Cardiac muscle cell (in vitro differentiated cells and primary cell): ENCODE measurements at regions not wholly inside any gene's neighbourhood (a gene's known extent, or its start where the extent isn't known, plus 50 kb on each side); places are given as distances from the start of the nearest gene placed in this dataset.
"Not testable (repeated sequence)": the region's sequence is repeated elsewhere in the genome, so short reads cannot be mapped to it uniquely, and the experiment has no call there.

ENCODE experiments used
- DNase-seq, 2 donors: peaks; one replicate each; pipeline versions ENCODE4 v3.0.0 to v3.0.0-alpha.2; 2010 to 2017; ENCODE audit warnings: low read depth in 1 of 2, low spot score in 1 of 2
- H3K27ac ChIP-seq: fragments of 200-600 bp; sonication (generic); 2 replicates; pipeline ENCODE4 v1.5.1; 2016
- H3K27me3 ChIP-seq: fragments of 200-600 bp; sonication (generic); 2 replicates; pipeline ENCODE4 v1.6.0; 2016; ENCODE audit warnings: control low read depth
- H3K36me3 ChIP-seq: fragments of 200-600 bp; sonication (generic); 2 replicates; pipeline ENCODE4 v1.5.1; 2016; ENCODE audit warnings: control low read depth
- H3K4me1 ChIP-seq: fragments of 200-600 bp; sonication (generic); 2 replicates; pipeline ENCODE4 v1.8.1; 2017; ENCODE audit warnings: low read depth, mild to moderate bottlenecking, mixed run types
- H3K4me3 ChIP-seq: fragments of 200-600 bp; sonication (generic); 2 replicates; pipeline ENCODE4 v1.5.1; 2016; ENCODE audit warnings: mild to moderate bottlenecking
- H3K9me3 ChIP-seq: fragments of 200-600 bp; sonication (generic); 2 replicates; pipeline ENCODE4 v1.5.1; 2017; ENCODE audit warnings: low read depth, mild to moderate bottlenecking, control low read depth
- TF ChIP-seq, protein P1 (sequence below): IDR thresholded peaks from 2 replicates; pipeline ENCODE4 v1.5.1; 2012; ENCODE audit warnings: low read depth, mild to moderate bottlenecking, low read length

GRCh38 chr4:64682946-64683345 is 273.7 kb upstream of the TECRL start:
- TF ChIP-seq, protein P1, sequence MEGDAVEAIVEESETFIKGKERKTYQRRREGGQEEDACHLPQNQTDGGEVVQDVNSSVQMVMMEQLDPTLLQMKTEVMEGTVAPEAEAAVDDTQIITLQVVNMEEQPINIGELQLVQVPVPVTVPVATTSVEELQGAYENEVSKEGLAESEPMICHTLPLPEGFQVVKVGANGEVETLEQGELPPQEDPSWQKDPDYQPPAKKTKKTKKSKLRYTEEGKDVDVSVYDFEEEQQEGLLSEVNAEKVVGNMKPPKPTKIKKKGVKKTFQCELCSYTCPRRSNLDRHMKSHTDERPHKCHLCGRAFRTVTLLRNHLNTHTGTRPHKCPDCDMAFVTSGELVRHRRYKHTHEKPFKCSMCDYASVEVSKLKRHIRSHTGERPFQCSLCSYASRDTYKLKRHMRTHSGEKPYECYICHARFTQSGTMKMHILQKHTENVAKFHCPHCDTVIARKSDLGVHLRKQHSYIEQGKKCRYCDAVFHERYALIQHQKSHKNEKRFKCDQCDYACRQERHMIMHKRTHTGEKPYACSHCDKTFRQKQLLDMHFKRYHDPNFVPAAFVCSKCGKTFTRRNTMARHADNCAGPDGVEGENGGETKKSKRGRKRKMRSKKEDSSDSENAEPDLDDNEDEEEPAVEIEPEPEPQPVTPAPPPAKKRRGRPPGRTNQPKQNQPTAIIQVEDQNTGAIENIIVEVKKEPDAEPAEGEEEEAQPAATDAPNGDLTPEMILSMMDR = no peak
- no peak for DNase-seq
- no peak overlapping the region for H3K27ac ChIP-seq
- H3K36me3 ChIP-seq = no peaks in the 10 kb centered on the region
- no peaks in the 10 kb centered on the region for H3K27me3 ChIP-seq
- no peaks in the 10 kb centered on the region for H3K4me1 ChIP-seq
- no peak overlapping the region for H3K4me3 ChIP-seq
- no peaks in the 10 kb centered on the region for H3K9me3 ChIP-seq

DNA sequence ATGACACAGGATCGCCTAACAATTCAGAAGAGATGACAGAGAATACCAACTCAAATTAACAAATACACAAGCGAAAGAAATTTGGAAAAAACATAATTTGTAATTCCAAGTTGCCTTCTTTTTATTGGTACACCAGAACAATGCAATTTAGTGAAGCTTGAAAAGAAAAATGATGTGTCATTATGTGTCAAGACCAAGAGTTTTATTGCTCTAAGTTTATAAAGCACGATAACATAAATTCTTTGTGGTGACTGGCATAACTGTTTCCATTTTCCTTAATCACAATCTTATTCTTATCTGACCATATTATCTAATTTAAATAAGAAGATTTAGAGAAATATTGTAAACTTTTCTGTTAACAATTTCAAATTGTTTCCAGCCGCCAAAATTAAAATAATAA is 273.2 kb upstream of the TECRL start:
- Histone ChIP-seq H3K4me1 (no peaks in the 10 kb centered on the region), H3K36me3 (no peaks in the 10 kb centered on the region), H3K27ac (no peak overlapping the region), H3K4me3 (no peak overlapping the region), H3K9me3 (no peaks in the 10 kb centered on the region), H3K27me3 (no peaks in the 10 kb centered on the region)
- no peak for DNase-seq
- TF ChIP-seq, protein P1 = no peak

- not testable (repeated sequence) for H3K27ac ChIP-seq, H3K4me1 ChIP-seq, H3K9me3 ChIP-seq, H3K4me3 ChIP-seq, H3K27me3 ChIP-seq, DNase-seq, H3K36me3 ChIP-seq
Observed at GRCh38 chr4:64673121-64673520, 263.9 kb upstream of the TECRL start.

GRCh38 chr4:64670647-64671046 is 261.4 kb upstream of the TECRL start:
- H3K27ac ChIP-seq = no peak overlapping the region
- H3K9me3 ChIP-seq = no peaks in the 10 kb centered on the region
- H3K36me3 ChIP-seq = no peaks in the 10 kb centered on the region
- no peaks in the 10 kb centered on the region for H3K4me1 ChIP-seq
- no peak overlapping the region for H3K4me3 ChIP-seq
- TF ChIP-seq, protein P1 = no peak
- no peaks in the 10 kb centered on the region for H3K27me3 ChIP-seq
- no peak for DNase-seq

DNA sequence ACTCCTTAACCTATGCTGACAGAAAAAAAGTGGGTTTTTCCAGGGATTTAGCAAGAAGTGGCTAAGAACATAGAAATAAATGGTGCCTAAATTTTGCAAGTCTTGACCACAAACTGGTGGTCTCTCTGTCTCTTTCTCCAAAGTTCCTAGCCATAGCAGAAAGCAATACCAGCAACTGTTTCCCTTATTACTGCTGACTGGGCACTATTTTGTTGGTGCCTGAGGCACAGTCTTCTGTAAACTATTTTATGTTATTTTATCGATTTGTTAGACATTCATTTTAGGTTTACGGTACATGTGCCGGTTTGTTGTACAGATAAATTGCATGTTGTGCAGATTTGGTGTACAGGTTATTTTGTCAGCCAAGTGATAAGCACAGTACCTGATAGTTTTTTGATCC is 234.6 kb upstream of the TECRL start:
- no peak for DNase-seq
- H3K9me3 ChIP-seq = no peaks in the 10 kb centered on the region

DNA sequence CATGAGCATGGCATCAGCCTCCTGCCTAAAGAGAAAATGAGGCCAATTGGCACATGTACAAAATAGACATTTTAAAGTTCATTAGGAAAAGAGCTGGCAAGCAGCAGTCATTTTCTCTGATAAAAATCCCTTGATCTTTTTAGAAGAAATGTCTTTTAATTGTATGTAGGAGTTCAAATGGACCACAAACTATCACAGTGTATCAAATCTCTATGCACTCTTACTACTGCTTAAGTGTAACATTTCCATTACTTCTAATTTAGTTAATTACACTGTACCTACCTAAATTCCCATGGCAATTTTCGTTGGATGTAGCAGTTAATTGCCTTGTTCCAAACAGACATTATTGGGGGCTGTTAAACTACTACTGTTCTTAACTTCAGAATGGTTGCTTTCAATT is 233.7 kb upstream of the TECRL start:
- Histone ChIP-seq H3K36me3 (no peaks in the 10 kb centered on the region), H3K4me3 (no peak overlapping the region), H3K4me1 (no peaks in the 10 kb centered on the region), H3K9me3 (no peaks in the 10 kb centered on the region), H3K27ac (no peak overlapping the region), H3K27me3 (no peaks in the 10 kb centered on the region)
- TF ChIP-seq, protein P1 = no peak
- no peak for DNase-seq

More for the DNA sequence above, 234.6 kb upstream of the TECRL start:
- no peak overlapping the region for H3K4me3 ChIP-seq
- no peaks in the 10 kb centered on the region for H3K27me3 ChIP-seq
- H3K36me3 ChIP-seq = no peaks in the 10 kb centered on the region
- no peak overlapping the region for H3K27ac ChIP-seq
- TF ChIP-seq, protein P1 = no peak
- H3K4me1 ChIP-seq = no peaks in the 10 kb centered on the region

DNA sequence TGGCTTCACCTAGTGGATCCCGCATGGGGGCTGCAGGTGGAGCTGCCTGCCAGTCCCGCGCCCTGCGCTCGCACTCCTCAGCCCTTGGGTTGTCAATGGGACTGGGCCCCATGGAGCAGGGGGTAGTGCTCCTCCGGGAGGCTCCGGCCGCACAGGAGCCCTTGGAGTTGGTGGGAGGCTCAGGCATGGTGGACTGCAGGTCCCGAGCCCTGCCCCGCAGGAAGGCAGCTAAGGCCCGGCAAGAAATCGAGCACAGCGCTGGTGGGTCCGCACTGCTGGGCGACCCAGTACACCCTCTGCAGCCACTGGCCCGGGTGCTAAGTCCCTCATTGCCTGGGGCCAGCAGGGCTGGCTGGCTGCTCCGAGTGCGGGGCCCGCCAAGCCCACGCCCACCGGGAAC is 231.2 kb upstream of the TECRL start:
- H3K27ac ChIP-seq, H3K27me3 ChIP-seq, H3K4me3 ChIP-seq: not testable (repeated sequence)

More for the DNA sequence above, 231.2 kb upstream of the TECRL start:
- DNase-seq, H3K36me3 ChIP-seq, H3K4me1 ChIP-seq, H3K9me3 ChIP-seq: not testable (repeated sequence)
